ENCODE measurements at regions not wholly inside any gene's neighbourhood (a gene's known extent, or its start where the extent isn't known, plus 50 kb on each side); places are given as distances from the start of the nearest gene placed in this dataset.

DNA sequence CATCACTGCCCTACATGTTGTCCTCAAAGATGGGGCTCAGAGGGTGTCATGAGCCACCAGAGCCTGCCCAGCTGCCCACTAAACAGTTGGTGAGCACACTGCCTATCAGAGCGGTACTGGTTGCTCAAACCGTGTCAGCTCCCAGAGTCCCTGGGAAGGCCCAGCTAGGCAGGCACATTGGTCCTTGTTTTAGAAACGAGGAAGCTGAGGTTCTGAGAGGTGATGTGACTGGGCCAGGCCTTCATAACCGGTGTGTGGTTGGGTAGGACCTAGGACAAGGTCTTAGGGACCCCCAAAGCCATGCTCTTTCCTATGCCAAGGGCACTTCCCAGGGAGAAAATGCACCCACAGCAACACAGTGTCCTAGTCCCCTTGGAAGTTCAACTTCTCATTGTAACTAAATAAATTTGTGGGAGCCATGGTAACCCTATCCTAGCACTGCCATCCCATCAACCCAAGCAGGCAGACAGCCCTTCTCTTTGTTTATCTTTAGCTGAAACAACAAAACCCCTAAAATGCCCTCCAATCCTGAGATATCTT lies 174.7 kb upstream of the PDE1C start:
- WGBS = 65% methylated on average over 4 of the region's 4 CpGs
- H3K9me3 ChIP-seq = no peaks in the 10 kb centered on the region
- peaks cover under 1% of the 10 kb centered on the region for H3K27me3 ChIP-seq
- no peaks in the 10 kb centered on the region for H3K36me3 ChIP-seq
- H3K4me1 ChIP-seq = no peaks in the 10 kb centered on the region
- DNase-seq (ENCODE audit: low spot score in 2 of 2) = no peak
- no peak overlapping the region for H3K27ac ChIP-seq
- H3K4me3 ChIP-seq = no peak overlapping the region
- TF ChIP-seq, protein P1, sequence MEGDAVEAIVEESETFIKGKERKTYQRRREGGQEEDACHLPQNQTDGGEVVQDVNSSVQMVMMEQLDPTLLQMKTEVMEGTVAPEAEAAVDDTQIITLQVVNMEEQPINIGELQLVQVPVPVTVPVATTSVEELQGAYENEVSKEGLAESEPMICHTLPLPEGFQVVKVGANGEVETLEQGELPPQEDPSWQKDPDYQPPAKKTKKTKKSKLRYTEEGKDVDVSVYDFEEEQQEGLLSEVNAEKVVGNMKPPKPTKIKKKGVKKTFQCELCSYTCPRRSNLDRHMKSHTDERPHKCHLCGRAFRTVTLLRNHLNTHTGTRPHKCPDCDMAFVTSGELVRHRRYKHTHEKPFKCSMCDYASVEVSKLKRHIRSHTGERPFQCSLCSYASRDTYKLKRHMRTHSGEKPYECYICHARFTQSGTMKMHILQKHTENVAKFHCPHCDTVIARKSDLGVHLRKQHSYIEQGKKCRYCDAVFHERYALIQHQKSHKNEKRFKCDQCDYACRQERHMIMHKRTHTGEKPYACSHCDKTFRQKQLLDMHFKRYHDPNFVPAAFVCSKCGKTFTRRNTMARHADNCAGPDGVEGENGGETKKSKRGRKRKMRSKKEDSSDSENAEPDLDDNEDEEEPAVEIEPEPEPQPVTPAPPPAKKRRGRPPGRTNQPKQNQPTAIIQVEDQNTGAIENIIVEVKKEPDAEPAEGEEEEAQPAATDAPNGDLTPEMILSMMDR (IDR thresholded peaks at IDR 0.05) = no peak
- TF ChIP-seq POLR2A (IDR thresholded peaks at IDR 0.05) = no peak
- TF ChIP-seq POLR2AphosphoS5 (IDR thresholded peaks at IDR 0.05) = no peak
- no peak for TF ChIP-seq EP300 (IDR thresholded peaks at IDR 0.05)

DNA sequence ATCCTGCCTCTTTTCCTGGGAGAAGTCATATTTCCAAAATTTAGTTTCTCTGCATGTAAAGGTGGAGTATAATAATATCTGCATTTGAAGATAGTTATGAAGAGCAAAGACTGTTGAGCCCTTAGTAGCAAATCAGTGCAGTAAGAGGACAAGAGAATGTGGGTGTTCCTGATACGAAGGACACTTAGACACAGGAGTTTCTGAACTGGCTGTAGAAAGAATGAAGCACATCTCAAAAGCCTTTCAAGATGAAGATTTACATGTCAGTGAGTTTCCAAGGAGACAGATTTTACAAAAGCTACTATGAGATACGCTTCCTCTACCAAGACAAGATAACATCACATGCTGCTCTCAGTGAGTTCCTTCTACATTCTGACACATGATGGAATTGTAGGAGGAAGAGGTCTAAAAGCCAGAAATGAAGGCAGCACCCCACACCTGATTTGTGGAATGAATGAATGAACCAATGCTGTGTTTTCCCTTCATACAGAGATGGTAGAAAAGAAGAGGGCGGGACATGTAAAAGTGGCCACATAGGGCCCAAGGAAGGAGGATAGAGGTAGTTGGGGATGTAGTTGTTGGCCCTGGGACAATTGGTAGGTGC lies 173.6 kb upstream of the PDE1C start:
- H3K4me3 ChIP-seq = no peak overlapping the region
- no peaks in the 10 kb centered on the region for H3K36me3 ChIP-seq
- no peaks in the 10 kb centered on the region for H3K4me1 ChIP-seq
- H3K27ac ChIP-seq = no peak overlapping the region
- no peak for DNase-seq (ENCODE audit: low spot score in 2 of 2)
- no peaks in the 10 kb centered on the region for H3K9me3 ChIP-seq
- no peaks in the 10 kb centered on the region for H3K27me3 ChIP-seq
- TF ChIP-seq, protein P1 (IDR thresholded peaks at IDR 0.05) = no peak
- no peak for TF ChIP-seq POLR2A (IDR thresholded peaks at IDR 0.05)
- 88% methylated on average over 3 of the region's 3 CpGs for WGBS

DNA sequence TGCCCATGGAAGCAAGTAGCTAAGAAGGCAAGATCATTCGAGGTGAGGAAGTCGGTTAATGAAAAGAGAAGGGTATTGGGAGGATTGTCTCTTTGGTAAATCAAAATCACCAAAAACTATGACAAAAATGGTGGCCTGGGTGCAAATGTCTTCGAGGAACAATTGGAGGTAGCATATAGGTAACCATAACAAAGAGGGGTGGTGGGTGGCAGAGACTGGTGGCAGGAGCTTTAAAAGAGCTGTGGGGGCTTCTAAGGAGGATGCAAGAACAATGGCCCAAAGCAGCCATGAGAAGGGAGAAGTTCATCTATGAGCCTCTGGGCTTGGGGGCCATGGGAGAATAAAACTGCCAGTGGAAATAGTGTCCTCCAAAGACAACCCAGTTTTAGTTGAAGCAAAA lies 172.2 kb upstream of the PDE1C start:
- Histone ChIP-seq H3K4me3 (no peak overlapping the region), H3K4me1 (no peaks in the 10 kb centered on the region), H3K9me3 (no peaks in the 10 kb centered on the region), H3K27ac (no peak overlapping the region), H3K36me3 (no peaks in the 10 kb centered on the region), H3K27me3 (no peaks in the 10 kb centered on the region)
- 54% methylated on average over 3 of the region's 3 CpGs for WGBS
- TF ChIP-seq EP300 (IDR thresholded peaks at IDR 0.05) = no peak
- TF ChIP-seq POLR2A (IDR thresholded peaks at IDR 0.05) = no peak
- no peak for DNase-seq (ENCODE audit: low spot score in 2 of 2)

DNA sequence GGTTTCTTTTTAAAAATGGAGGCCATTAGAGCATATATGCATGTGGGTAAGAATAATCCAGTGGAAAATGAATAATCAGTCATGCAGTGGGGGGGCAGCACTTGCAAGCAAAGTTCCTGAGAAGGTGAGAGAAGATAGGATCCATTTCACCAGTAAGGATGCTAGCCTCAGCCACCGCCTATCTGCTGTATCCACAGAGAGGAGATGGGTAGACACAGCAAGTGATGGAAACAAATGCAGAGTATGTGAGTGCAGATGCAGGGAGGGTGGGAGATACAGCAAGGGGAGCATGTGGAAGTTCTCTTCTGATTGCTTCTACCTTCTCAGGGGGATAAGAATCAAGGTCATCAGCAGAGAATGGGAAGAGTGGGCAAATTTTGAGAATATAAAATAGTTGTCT lies 171.4 kb upstream of the PDE1C start:
- Histone ChIP-seq H3K36me3 (no peaks in the 10 kb centered on the region), H3K4me1 (no peaks in the 10 kb centered on the region), H3K27me3 (no peaks in the 10 kb centered on the region), H3K9me3 (no peaks in the 10 kb centered on the region), H3K27ac (no peak overlapping the region), H3K4me3 (no peak overlapping the region)
- TF ChIP-seq POLR2AphosphoS5 (IDR thresholded peaks at IDR 0.05) (no peak), EP300 (IDR thresholded peaks at IDR 0.05) (no peak), POLR2A (IDR thresholded peaks at IDR 0.05) (no peak)
- TF ChIP-seq, protein P1 (IDR thresholded peaks at IDR 0.05) = no peak
- no peak for DNase-seq (ENCODE audit: low spot score in 2 of 2)
- 96% methylated on average over 1 of the region's 1 CpG for whole genome bisulfite sequencing

DNA sequence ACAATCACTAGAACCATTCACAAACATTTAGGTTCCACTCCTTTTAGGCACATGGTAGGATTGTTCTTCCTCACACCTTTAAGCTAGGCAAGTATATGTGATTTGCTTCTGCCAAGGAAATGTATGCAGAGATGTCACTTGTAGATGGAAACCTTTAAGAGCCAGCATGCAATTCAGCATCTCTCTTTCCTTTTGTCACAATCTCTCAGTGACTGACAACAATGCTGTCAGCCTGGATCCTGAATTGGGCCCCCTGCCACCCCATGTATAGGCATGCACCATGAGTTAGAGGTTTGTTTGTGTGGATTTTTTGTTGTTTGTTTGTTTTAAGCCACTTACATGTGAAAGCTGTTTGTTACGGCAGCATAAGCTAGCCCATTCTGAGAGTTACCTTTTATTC lies 169.6 kb upstream of the PDE1C start:
- TF ChIP-seq, protein P1 (IDR thresholded peaks at IDR 0.05) = no peak
- no peak for TF ChIP-seq POLR2A (IDR thresholded peaks at IDR 0.05)
- TF ChIP-seq POLR2AphosphoS5 (IDR thresholded peaks at IDR 0.05) = no peak
- TF ChIP-seq EP300 (IDR thresholded peaks at IDR 0.05) = no peak
- H3K27ac ChIP-seq = no peak overlapping the region
- H3K9me3 ChIP-seq = no peaks in the 10 kb centered on the region
- H3K4me3 ChIP-seq = no peak overlapping the region
- WGBS = 83% methylated on average over 1 of the region's 1 CpG
- no peak for DNase-seq (ENCODE audit: low spot score in 2 of 2)
- H3K36me3 ChIP-seq = no peaks in the 10 kb centered on the region
- no peaks in the 10 kb centered on the region for H3K4me1 ChIP-seq
- no peaks in the 10 kb centered on the region for H3K27me3 ChIP-seq

DNA sequence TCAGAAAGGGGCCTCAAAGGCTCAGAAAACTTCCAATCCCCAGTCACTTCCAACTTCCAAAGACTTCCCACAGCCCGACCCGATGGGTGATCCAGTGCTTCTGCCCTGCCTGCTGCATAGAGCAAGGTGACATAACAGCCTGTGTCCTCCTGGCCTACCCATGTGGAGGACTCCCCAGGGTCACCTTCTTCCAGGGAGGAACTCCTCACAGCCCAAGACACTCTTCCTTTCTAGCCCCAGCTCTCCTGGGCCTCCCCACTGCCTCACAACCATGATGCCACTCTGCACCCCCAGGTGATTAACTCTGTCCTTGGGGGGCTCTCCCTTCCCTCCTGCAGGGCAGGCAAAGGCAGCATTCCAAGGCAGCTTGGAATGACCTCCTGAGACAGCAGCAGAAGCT lies 158.4 kb upstream of the PDE1C start:
- TF ChIP-seq POLR2A (IDR thresholded peaks at IDR 0.05) = no peak
- TF ChIP-seq POLR2AphosphoS5 (IDR thresholded peaks at IDR 0.05) = no peak
- no peak overlapping the region for H3K4me3 ChIP-seq
- no peak overlapping the region for H3K27ac ChIP-seq
- no peaks in the 10 kb centered on the region for H3K4me1 ChIP-seq
- no peaks in the 10 kb centered on the region for H3K36me3 ChIP-seq
- 92% methylated on average over 2 of the region's 2 CpGs for WGBS
- H3K9me3 ChIP-seq = peaks cover 7% of the 10 kb centered on the region
- H3K27me3 ChIP-seq = no peaks in the 10 kb centered on the region
- DNase-seq (ENCODE audit: low spot score in 2 of 2) = no peak

Measured in suprapubic skin (tissue), 4 donors.